ENCODE measurements at regions not wholly inside any gene's neighbourhood (a gene's known extent, or its start where the extent isn't known, plus 50 kb on each side); places are given as distances from the start of the nearest gene placed in this dataset.

DNA sequence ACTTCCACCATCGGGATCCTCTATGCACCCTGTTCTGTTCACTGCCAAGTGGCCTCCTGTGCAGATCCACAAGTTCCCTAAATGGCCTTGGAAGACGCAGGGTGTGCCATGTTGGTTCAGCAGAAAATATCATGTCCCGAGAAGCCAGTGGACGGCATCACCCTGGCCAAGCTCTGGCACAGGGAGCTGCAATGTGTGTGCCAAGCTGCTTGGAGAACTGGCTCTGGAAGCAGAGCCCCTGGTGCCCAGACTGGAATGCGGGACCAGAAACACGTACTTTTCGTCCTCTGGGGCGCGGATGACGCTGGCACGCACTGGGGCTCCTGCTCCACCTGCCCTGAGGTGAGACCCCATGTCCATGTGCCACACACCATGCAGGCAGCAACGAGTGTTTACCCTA is 124.7 kb upstream of the CARD11 start:
- Histone ChIP-seq H2BK15ac (ENCODE audit: low read depth, low read length) (no peak overlapping the region), H2BK5ac (ENCODE audit: low read depth, low read length, poor library complexity, severe bottlenecking) (no peak overlapping the region), H3K9me3 (ENCODE audit: control insufficient read depth, insufficient read depth, low read length) (no peaks in the 10 kb centered on the region), H2BK120ac (ENCODE audit: low read depth, low read length) (no peak overlapping the region), H3K27me3 (ENCODE audit: control insufficient read depth, insufficient read depth, low read length) (peaks cover 4% of the 10 kb centered on the region; the same call in 1 of the 2 replicates), H3K4me3 (ENCODE audit: insufficient read depth, low read depth, low read length) (no peak overlapping the region), H3K56ac (ENCODE audit: extremely low read depth, insufficient read depth, low read length) (no peak overlapping the region), H2BK20ac (ENCODE audit: low read depth, low read length) (no peak overlapping the region), H3K4me2 (ENCODE audit: low read depth, low read length) (no peak overlapping the region), H3K79me1 (ENCODE audit: low read depth in 1 of 2, low read length in 2 of 2) (no peaks in the 10 kb centered on the region), H2AK9ac (replicated peaks; ENCODE audit: low read depth, low read length, poor library complexity) (no peak overlapping the region), H3K23ac (ENCODE audit: low read depth, low read length) (no peak overlapping the region), H4K20me1 (ENCODE audit: insufficient read depth, low read length) (no peaks in the 10 kb centered on the region), H4K5ac (ENCODE audit: low read depth, low read length) (no peak overlapping the region), H3K14ac (replicated peaks; ENCODE audit: low read depth, low read length) (no peak overlapping the region), H3K36me3 (ENCODE audit: control insufficient read depth, insufficient read depth, low read length) (no peaks in the 10 kb centered on the region), H3K18ac (ENCODE audit: low read depth, low read length) (no peak overlapping the region), H4K8ac (ENCODE audit: low read depth in 2 of 2, low read length in 2 of 2) (no peak overlapping the region), H3K9ac (ENCODE audit: low read depth, low read length) (no peak overlapping the region), H4K91ac (ENCODE audit: insufficient read depth, low read depth, low read length) (no peak overlapping the region), H3K4me1 (ENCODE audit: control insufficient read depth, insufficient read depth, low read length) (no peaks in the 10 kb centered on the region), H2AFZ (replicated peaks; ENCODE audit: low read length, poor library complexity) (no peak overlapping the region), H3K27ac (ENCODE audit: insufficient read depth, low read length) (no peak overlapping the region), H3K4ac (ENCODE audit: low read depth, low read length) (no peak overlapping the region), H3K9me1 (ENCODE audit: insufficient read depth, low read length) (no peaks in the 10 kb centered on the region), H2AK5ac (ENCODE audit: low read depth, low read length) (no peak overlapping the region)
- dilution Hi-C loops (cut with HindIII; ENCODE audit: low sequenced_read_pairs, unreplicated experiment) (no loop called here), intact Hi-C loops (cut with micrococcal nuclease) (no loop called here), in situ Hi-C loops (cut with MboI; ENCODE audit: low sequenced_read_pairs) (loop anchor here (25.0 kb wide), 1 partner anchor 481 kb away; the partner anchor contains the start of gene AMZ1)
- no peak for TF ChIP-seq MAZ (IDR thresholded peaks at IDR 0.05; ENCODE audit: borderline replicate concordance, low read depth, low read length)
- no TSS peak for BruUV-seq (replicated peaks)
- 75% methylated on average over 11 of the region's 12 CpGs; no CpG with 5 or more reads in 1 of the 2 experiments for WGBS, 2 experiments (ENCODE audit: extremely low coverage in 2 of 2, insufficient read length in 1 of 2)
- CTCF ChIA-PET: no interaction called here
- POLR2A ChIA-PET (ENCODE audit: unreplicated experiment): no interaction called here
- ATAC-seq (ENCODE audit: low read depth) (no peak), DNase-seq (no peak)
